GM12875 (cell line): ENCODE measurements at regions not wholly inside any gene's neighbourhood (a gene's known extent, or its start where the extent isn't known, plus 50 kb on each side); places are given as distances from the start of the nearest gene placed in this dataset.

Source experiments
- H3K4me3 ChIP-seq: one replicate; pipeline ENCODE4 v1.5.1; 2011; ENCODE audit warnings: low read depth, low read length, control low read depth
- CTCF ChIP-seq: IDR thresholded peaks from 2 replicates; pipeline ENCODE4 v1.5.1; 2011; ENCODE audit warnings: low read depth, mild to moderate bottlenecking, control low read depth, inconsistent platforms, low read length, moderate library complexity, borderline replicate concordance; ENCODE audit not compliant: insufficient read depth

- TF ChIP-seq CTCF = no peak
- no peak overlapping the region for H3K4me3 ChIP-seq
Measured at GRCh38 chr2:105943977-105944376, 199.3 kb downstream of the NCK2 start.
